ENCODE measurements at regions not wholly inside any gene's neighbourhood (a gene's known extent, or its start where the extent isn't known, plus 50 kb on each side); places are given as distances from the start of the nearest gene placed in this dataset.

DNA sequence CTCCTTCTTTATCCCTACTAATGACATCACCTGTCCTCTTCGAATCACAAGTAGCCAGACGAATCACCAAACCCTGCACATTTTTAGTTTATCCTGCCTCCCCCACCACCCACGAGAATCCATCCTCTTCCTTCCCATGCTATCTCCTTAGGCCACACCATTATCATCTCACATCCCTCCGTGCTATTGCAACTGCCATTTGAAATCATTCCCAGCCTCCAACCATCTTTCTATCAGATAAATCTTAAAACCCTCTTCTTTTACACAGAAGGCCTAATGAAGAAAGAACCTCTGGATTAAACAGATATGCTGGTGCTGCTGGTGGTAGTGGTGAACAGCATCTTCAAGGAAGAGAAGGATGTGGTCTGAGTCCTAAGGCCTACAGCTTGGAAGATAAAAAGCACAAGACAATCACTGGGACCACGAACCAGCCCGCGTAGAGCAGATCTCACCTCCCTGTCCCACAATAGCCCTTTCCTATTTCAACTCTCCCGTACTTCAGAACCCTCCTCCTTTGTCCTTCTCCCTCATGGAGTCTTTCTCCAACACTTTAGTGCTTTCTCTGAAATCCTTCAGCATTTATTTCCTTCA, 403.1 kb downstream of the SFMBT2 start:
- no peak for DNase-seq
- H2BK15ac ChIP-seq (ENCODE audit: low read depth, low read length), result no peak overlapping the region
- H2BK5ac ChIP-seq (ENCODE audit: insufficient read length, low read length), result no peak overlapping the region
- no peaks in the 10 kb centered on the region for H3K4me1 ChIP-seq (ENCODE audit: insufficient read depth, low read length)
- H3K27ac Mint-ChIP-seq, result no peak overlapping the region
- TF ChIP-seq, protein P1, sequence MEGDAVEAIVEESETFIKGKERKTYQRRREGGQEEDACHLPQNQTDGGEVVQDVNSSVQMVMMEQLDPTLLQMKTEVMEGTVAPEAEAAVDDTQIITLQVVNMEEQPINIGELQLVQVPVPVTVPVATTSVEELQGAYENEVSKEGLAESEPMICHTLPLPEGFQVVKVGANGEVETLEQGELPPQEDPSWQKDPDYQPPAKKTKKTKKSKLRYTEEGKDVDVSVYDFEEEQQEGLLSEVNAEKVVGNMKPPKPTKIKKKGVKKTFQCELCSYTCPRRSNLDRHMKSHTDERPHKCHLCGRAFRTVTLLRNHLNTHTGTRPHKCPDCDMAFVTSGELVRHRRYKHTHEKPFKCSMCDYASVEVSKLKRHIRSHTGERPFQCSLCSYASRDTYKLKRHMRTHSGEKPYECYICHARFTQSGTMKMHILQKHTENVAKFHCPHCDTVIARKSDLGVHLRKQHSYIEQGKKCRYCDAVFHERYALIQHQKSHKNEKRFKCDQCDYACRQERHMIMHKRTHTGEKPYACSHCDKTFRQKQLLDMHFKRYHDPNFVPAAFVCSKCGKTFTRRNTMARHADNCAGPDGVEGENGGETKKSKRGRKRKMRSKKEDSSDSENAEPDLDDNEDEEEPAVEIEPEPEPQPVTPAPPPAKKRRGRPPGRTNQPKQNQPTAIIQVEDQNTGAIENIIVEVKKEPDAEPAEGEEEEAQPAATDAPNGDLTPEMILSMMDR (conservative IDR thresholded peaks at IDR 0.05), result no peak
- H2AK5ac ChIP-seq (ENCODE audit: insufficient read length, low read length), result no peak overlapping the region
- no peak overlapping the region for H3K18ac ChIP-seq (ENCODE audit: insufficient read length, low read depth, low read length)
- no peaks in the 10 kb centered on the region for H3K9me3 ChIP-seq (ENCODE audit: control insufficient read depth, low read depth, low read length)
- H3K23ac ChIP-seq (ENCODE audit: insufficient read length, low read depth, low read length), result no peak overlapping the region
- H3K9me3 Mint-ChIP-seq, result no peaks in the 10 kb centered on the region
- H3K36me3 Mint-ChIP-seq (ENCODE audit: insufficient read depth in 1 of 3, low read depth in 3 of 3), result no peaks in the 10 kb centered on the region; a peak in 1 of 7 replicates
- no peak overlapping the region for H4K8ac ChIP-seq (replicated peaks; ENCODE audit: insufficient read length, low read depth, low read length)
- no peak overlapping the region for H3K56ac ChIP-seq (ENCODE audit: insufficient read length, low read depth, low read length)
- H3K14ac ChIP-seq (ENCODE audit: insufficient read depth, low read length), result no peak overlapping the region
- no peak overlapping the region for H2BK120ac ChIP-seq (ENCODE audit: low read depth, low read length, poor library complexity, severe bottlenecking)
- H3K9ac ChIP-seq (ENCODE audit: extremely low read depth, insufficient read length, low read length), result no peak overlapping the region
- no peaks in the 10 kb centered on the region; the same call in 1 of the 2 replicates for H3K27me3 ChIP-seq (ENCODE audit: insufficient read depth, low read length)
- H3K79me2 ChIP-seq (ENCODE audit: insufficient read depth, low read length), result no peaks in the 10 kb centered on the region
- no peak overlapping the region for H3K4me2 ChIP-seq (ENCODE audit: insufficient read depth, insufficient read length, low read length)
- no peak overlapping the region for H3K4ac ChIP-seq (ENCODE audit: low read depth, low read length)
- no peaks in the 10 kb centered on the region for H4K20me1 ChIP-seq (ENCODE audit: control insufficient read depth, insufficient read depth, insufficient read length)
- no peak overlapping the region for H2BK12ac ChIP-seq (ENCODE audit: insufficient read length, low read depth, low read length)
- H4K5ac ChIP-seq (ENCODE audit: insufficient read length, low read depth, low read length), result no peak overlapping the region
- no peak overlapping the region for H3T11ph ChIP-seq (ENCODE audit: low read length)
- H3K79me1 ChIP-seq (ENCODE audit: insufficient read depth, low read depth, low read length, poor library complexity, severe bottlenecking), result no peaks in the 10 kb centered on the region
- H3K4me3 Mint-ChIP-seq, result no peak overlapping the region
- H2AFZ ChIP-seq (ENCODE audit: low read length), result no peak overlapping the region
- no peaks in the 10 kb centered on the region; a peak in 1 of 4 replicates for H3K4me1 Mint-ChIP-seq
- H4K91ac ChIP-seq (ENCODE audit: insufficient read length, low read depth, low read length), result no peak overlapping the region
- H3K23me2 ChIP-seq (ENCODE audit: insufficient read length, low read depth, low read length, poor library complexity, severe bottlenecking), result no peaks in the 10 kb centered on the region
- no peak overlapping the region for H3K27ac ChIP-seq (ENCODE audit: insufficient read length, low read depth, low read length)
- WGBS (ENCODE audit: extremely low coverage, insufficient read length, low lambda C conversion rate), result no CpG with 5 or more reads among the region's 8 CpGs
- H3K27me3 Mint-ChIP-seq (ENCODE audit: low read depth), result 0 out of 2 replicates have a peak, but pooled peaks cover 4% of the 10 kb centered on the region
- no peak overlapping the region for H2BK20ac ChIP-seq (ENCODE audit: low read depth, low read length, poor library complexity, severe bottlenecking)

Measured in H9 (cell line).